Vagina (tissue), 2 donors: ENCODE measurements at regions not wholly inside any gene's neighbourhood (a gene's known extent, or its start where the extent isn't known, plus 50 kb on each side); places are given as distances from the start of the nearest gene placed in this dataset.

Experiments
- DNase-seq, 2 donors: peaks; one replicate each; pipeline ENCODE4 v3.0.0-alpha.2; 2017; ENCODE audit errors: extremely low spot score in 2 of 2
- H3K27ac ChIP-seq: fragments of 200-600 bp; sonication (generic); one replicate; pipeline ENCODE4 v1.5.1; 2019
- H3K27me3 ChIP-seq: fragments of 200-600 bp; sonication (generic); one replicate; pipeline ENCODE4 v1.5.1; 2019
- H3K36me3 ChIP-seq, 2 donors: fragments of 200-600 bp; sonication (generic); one replicate each; pipeline ENCODE4 v1.5.1; 2017 to 2019
- H3K4me1 ChIP-seq: fragments of 200-600 bp; sonication (generic); one replicate; pipeline ENCODE4 v1.5.1; 2019
- H3K4me3 ChIP-seq, 2 donors: fragments of 200-600 bp; sonication (generic); 1 replicate in 1 of 2; 2 replicates in 1 of 2; pipeline ENCODE4 v1.5.1; 2016 to 2019
- H3K9me3 ChIP-seq: fragments of 200-600 bp; sonication (generic); one replicate; pipeline ENCODE4 v1.5.1; 2019
- CTCF ChIP-seq, 3 experiments: fragments of 450-650 bp in 2 of 3; fragments of 200-600 bp in 1 of 3; sonication (generic) in 1 of 3; IDR thresholded peaks; one replicate each; pipeline ENCODE4 v1.5.1; 2017 to 2019; ENCODE audit warnings: antibody characterized with exemption in 3 of 3, mild to moderate bottlenecking in 2 of 3, moderate library complexity in 2 of 3
- POLR2A ChIP-seq, 2 donors: fragments of 450-650 bp; IDR thresholded peaks; one replicate each; pipeline ENCODE4 v1.6.1; 2017; ENCODE audit warnings: antibody characterized with exemption in 2 of 2, mild to moderate bottlenecking in 2 of 2, moderate library complexity in 2 of 2
- POLR2AphosphoS5 ChIP-seq, 2 donors: sonication (generic); formaldehyde crosslinking; IDR thresholded peaks; one replicate each; pipeline ENCODE4 v1.9.0; 2017; ENCODE audit warnings: antibody characterized with exemption in 2 of 2, mild to moderate bottlenecking in 2 of 2, low read depth in 1 of 2; ENCODE audit not compliant: insufficient read depth in 1 of 2
- intact Hi-C: fragments of 100-400 bp; cut with DNase I; formaldehyde crosslinking; loops from one replicate; pipeline ENCODE4 v1.15.1; 2023

- DNase-seq = no peak
- TF ChIP-seq POLR2A (IDR thresholded peaks at IDR 0.05) = no peak
- TF ChIP-seq POLR2AphosphoS5 (IDR thresholded peaks at IDR 0.05; ENCODE audit: insufficient read depth in 1 of 2, low read depth in 1 of 2) = no peak
- no peak for TF ChIP-seq CTCF (IDR thresholded peaks at IDR 0.05)
- intact Hi-C loops = no loop called here
- no peaks in the 10 kb centered on the region for H3K27me3 ChIP-seq
- H3K9me3 ChIP-seq = no peaks in the 10 kb centered on the region
- H3K4me1 ChIP-seq = no peaks in the 10 kb centered on the region
- no peak overlapping the region for H3K4me3 ChIP-seq
- H3K27ac ChIP-seq = no peak overlapping the region
- no peaks in the 10 kb centered on the region for H3K36me3 ChIP-seq
Measured at GRCh38 chr14:38124506-38124905, 83.2 kb upstream of the SSTR1 start.

- H3K36me3 ChIP-seq = no peaks in the 10 kb centered on the region
- H3K4me3 ChIP-seq = no peak overlapping the region
Measured at GRCh38 chr14:38125481-38126037, 82.1 kb upstream of the SSTR1 start.

GRCh38 chr14:38127356-38127755 is 80.3 kb upstream of the SSTR1 start:
- no peak overlapping the region for H3K4me3 ChIP-seq
- intact Hi-C loops = no loop called here
- H3K4me1 ChIP-seq = no peaks in the 10 kb centered on the region
- H3K27ac ChIP-seq = no peak overlapping the region
- no peak for TF ChIP-seq CTCF (IDR thresholded peaks at IDR 0.05)
- no peak for TF ChIP-seq POLR2A (IDR thresholded peaks at IDR 0.05)
- no peak for TF ChIP-seq POLR2AphosphoS5 (IDR thresholded peaks at IDR 0.05; ENCODE audit: insufficient read depth in 1 of 2, low read depth in 1 of 2)
- no peaks in the 10 kb centered on the region for H3K9me3 ChIP-seq
- DNase-seq = no peak
- no peaks in the 10 kb centered on the region for H3K36me3 ChIP-seq
- no peaks in the 10 kb centered on the region for H3K27me3 ChIP-seq

More at GRCh38 chr14:38125481-38126037, 82.1 kb upstream of the SSTR1 start:
- intact Hi-C loops = no loop called here
- Histone ChIP-seq H3K4me1 (no peaks in the 10 kb centered on the region), H3K27me3 (no peaks in the 10 kb centered on the region), H3K27ac (no peak overlapping the region), H3K9me3 (no peaks in the 10 kb centered on the region)
- TF ChIP-seq POLR2A (IDR thresholded peaks at IDR 0.05) (no peak), POLR2AphosphoS5 (IDR thresholded peaks at IDR 0.05; ENCODE audit: insufficient read depth in 1 of 2, low read depth in 1 of 2) (no peak), CTCF (IDR thresholded peaks at IDR 0.05) (no peak)
- DNase-seq = no peak

GRCh38 chr14:38127784-38128183 is 79.9 kb upstream of the SSTR1 start:
- Histone ChIP-seq H3K27ac (no peak overlapping the region), H3K27me3 (no peaks in the 10 kb centered on the region), H3K4me1 (no peaks in the 10 kb centered on the region), H3K36me3 (no peaks in the 10 kb centered on the region), H3K9me3 (no peaks in the 10 kb centered on the region), H3K4me3 (no peak overlapping the region)
- intact Hi-C loops = no loop called here
- TF ChIP-seq CTCF (IDR thresholded peaks at IDR 0.05) = no peak
- no peak for DNase-seq

- TF ChIP-seq CTCF (IDR thresholded peaks at IDR 0.05) (no peak), POLR2AphosphoS5 (IDR thresholded peaks at IDR 0.05; ENCODE audit: insufficient read depth in 1 of 2, low read depth in 1 of 2) (no peak), POLR2A (IDR thresholded peaks at IDR 0.05) (no peak)
- intact Hi-C loops = no loop called here
- Histone ChIP-seq H3K9me3 (no peaks in the 10 kb centered on the region), H3K27ac (no peak overlapping the region), H3K27me3 (no peaks in the 10 kb centered on the region), H3K36me3 (no peaks in the 10 kb centered on the region), H3K4me3 (no peak overlapping the region), H3K4me1 (no peaks in the 10 kb centered on the region)
- no peak for DNase-seq
Measured at GRCh38 chr14:38128640-38129039, 79.1 kb upstream of the SSTR1 start.
